Body of pancreas (tissue), 4 donors: ENCODE measurements at regions not wholly inside any gene's neighbourhood (a gene's known extent, or its start where the extent isn't known, plus 50 kb on each side); places are given as distances from the start of the nearest gene placed in this dataset.

Source experiments
- ATAC-seq: fragments of 150-250 bp; one replicate; pipeline ENCODE4 v1.9.1; 2016
- DNase-seq, 4 donors: peaks; one replicate each; pipeline ENCODE4 v3.0.0-alpha.2; 2019
- H3K27ac ChIP-seq, 4 donors: fragments of 200-600 bp; sonication (generic); 1 replicate in 3 of 4; 2 replicates in 1 of 4; pipeline versions ENCODE4 v1.5.1 to v1.6.1; 2016 to 2019; ENCODE audit warnings: mild to moderate bottlenecking in 1 of 4, mixed read lengths in 1 of 4, moderate library complexity in 1 of 4
- H3K27me3 ChIP-seq, 2 donors: fragments of 200-600 bp; sonication (generic); one replicate each; pipeline ENCODE4 v1.6.0; 2016; ENCODE audit warnings: mild to moderate bottlenecking in 1 of 2
- H3K36me3 ChIP-seq, 2 donors: fragments of 200-600 bp; sonication (generic); replicated peaks in 1 of 2; 2 replicates each; pipeline ENCODE4 v1.5.1; 2016; ENCODE audit warnings: low read depth in 2 of 2; ENCODE audit not compliant: insufficient read depth in 1 of 2
- H3K4me1 ChIP-seq: fragments of 200-600 bp; sonication (generic); one replicate; pipeline ENCODE4 v1.6.0; 2016
- H3K4me3 ChIP-seq, 2 donors: fragments of 200-600 bp; sonication (generic); 1 replicate in 1 of 2; 2 replicates in 1 of 2; pipeline ENCODE4 v1.5.1; 2016 to 2019
- H3K9me3 ChIP-seq, 3 donors: fragments of 200-600 bp; sonication (generic); 1 replicate in 2 of 3; 2 replicates in 1 of 3; pipeline ENCODE4 v1.5.1; 2016
- POLR2A ChIP-seq, 3 donors: fragments of 450-650 bp; IDR thresholded peaks; one replicate each; pipeline ENCODE4 v1.6.1; 2016; ENCODE audit warnings: antibody characterized with exemption in 3 of 3, mild to moderate bottlenecking in 2 of 3
- WGBS, 2 donors: methylation state at CpG; one replicate each; pipeline ENCODE4 v1.1.5; 2017; 5-methylcytosine and 5-hydroxymethylcytosine counted together
- intact Hi-C: fragments of 100-400 bp; cut with DNase I; formaldehyde crosslinking; loops from one replicate; pipeline ENCODE4 v1.15.1; 2023
- TF ChIP-seq, protein P1 (sequence below), 7 experiments: fragments of 450-650 bp in 4 of 7; fragments of 200-600 bp in 3 of 7; sonication (generic) in 3 of 7; IDR thresholded peaks; one replicate each; pipeline ENCODE4 v1.5.1; 2016 to 2019; ENCODE audit warnings: antibody characterized with exemption in 7 of 7

DNA sequence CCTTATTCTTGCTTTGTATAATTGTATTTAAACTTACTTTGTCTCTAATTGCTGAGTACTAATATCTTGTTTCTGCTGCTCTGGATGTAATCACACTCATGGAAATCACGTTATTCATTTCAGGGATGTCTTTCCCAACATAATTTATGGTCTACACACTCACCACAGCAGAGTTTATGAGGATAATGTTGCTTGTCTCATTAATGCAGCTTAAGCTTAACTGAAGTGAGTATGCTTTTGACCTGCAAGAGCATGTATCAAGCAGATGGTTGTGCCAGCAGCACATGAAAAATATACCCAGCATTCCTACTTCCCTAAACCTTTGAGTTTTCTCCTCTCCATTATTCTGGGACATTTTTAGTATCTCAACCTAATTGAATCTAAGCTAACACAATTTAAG is 1080.9 kb downstream of the SLITRK5 start:
- no peak for ATAC-seq
- WGBS, 2 donors, result 55 to 66% methylated on average over 1 of the region's 1 CpG

DNA sequence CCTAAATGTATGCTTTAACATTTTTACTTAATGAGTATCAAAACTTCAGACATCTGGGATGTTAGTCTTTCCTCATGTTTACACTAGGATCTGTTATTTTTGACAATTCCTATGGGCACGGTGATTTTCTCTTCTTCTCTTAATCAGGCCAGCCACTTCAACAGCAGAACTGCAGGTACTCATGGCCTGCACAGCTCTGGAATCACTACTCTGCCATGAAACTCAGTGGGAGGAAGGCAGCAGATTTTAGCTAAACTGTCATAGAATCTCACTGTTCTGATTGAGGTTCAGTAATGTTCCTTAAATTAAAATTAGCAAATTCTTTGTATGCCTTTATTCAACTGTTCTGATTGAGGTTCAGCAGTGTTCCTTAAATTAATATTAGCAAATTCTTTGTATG is 1083.0 kb downstream of the SLITRK5 start:
- ATAC-seq, result no peak
- no peak for TF ChIP-seq POLR2A (IDR thresholded peaks at IDR 0.05)
- TF ChIP-seq, protein P1, sequence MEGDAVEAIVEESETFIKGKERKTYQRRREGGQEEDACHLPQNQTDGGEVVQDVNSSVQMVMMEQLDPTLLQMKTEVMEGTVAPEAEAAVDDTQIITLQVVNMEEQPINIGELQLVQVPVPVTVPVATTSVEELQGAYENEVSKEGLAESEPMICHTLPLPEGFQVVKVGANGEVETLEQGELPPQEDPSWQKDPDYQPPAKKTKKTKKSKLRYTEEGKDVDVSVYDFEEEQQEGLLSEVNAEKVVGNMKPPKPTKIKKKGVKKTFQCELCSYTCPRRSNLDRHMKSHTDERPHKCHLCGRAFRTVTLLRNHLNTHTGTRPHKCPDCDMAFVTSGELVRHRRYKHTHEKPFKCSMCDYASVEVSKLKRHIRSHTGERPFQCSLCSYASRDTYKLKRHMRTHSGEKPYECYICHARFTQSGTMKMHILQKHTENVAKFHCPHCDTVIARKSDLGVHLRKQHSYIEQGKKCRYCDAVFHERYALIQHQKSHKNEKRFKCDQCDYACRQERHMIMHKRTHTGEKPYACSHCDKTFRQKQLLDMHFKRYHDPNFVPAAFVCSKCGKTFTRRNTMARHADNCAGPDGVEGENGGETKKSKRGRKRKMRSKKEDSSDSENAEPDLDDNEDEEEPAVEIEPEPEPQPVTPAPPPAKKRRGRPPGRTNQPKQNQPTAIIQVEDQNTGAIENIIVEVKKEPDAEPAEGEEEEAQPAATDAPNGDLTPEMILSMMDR (IDR thresholded peaks at IDR 0.05), result no peak
- WGBS, 2 donors, result 46 to 47% methylated on average over 1 of the region's 1 CpG

More for the DNA sequence above, 1080.9 kb downstream of the SLITRK5 start:
- H3K27ac ChIP-seq, result no peak overlapping the region
- no peak for DNase-seq
- H3K4me3 ChIP-seq, result no peak overlapping the region
- H3K4me1 ChIP-seq, result no peaks in the 10 kb centered on the region
- H3K9me3 ChIP-seq, result no peaks in the 10 kb centered on the region
- H3K36me3 ChIP-seq, result no peaks in the 10 kb centered on the region
- intact Hi-C loops, result no loop called here
- no peak for TF ChIP-seq POLR2A (IDR thresholded peaks at IDR 0.05)
- TF ChIP-seq, protein P1 (IDR thresholded peaks at IDR 0.05), result no peak
- H3K27me3 ChIP-seq, result no peaks in the 10 kb centered on the region

DNA sequence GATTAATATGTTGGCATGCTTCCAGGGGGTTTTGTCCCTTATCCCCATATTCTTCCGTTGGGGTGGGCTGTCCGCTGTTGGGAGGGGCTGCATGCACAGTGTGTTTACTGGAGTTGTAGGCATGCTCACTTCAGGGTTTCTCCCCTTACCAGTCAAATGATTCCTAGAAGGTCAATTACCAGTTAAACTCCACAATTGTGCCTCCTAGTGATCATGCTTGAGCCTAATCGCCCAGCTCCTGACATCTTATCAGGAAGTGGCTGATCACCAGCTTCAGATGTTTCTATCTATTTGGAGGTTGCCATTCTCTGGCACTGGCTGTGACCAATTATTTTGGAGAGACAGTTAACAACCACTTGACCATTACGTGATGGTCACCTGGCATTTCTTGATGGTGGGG is 1090.0 kb downstream of the SLITRK5 start:
- no peak for TF ChIP-seq POLR2A (IDR thresholded peaks at IDR 0.05)
- TF ChIP-seq, protein P1 (IDR thresholded peaks at IDR 0.05), result no peak
- WGBS, 2 donors, result 49 to 60% methylated on average over 4 of the region's 4 CpGs
- H3K9me3 ChIP-seq, result no peaks in the 10 kb centered on the region
- H3K27me3 ChIP-seq, result no peaks in the 10 kb centered on the region
- ATAC-seq, result no peak
- H3K36me3 ChIP-seq, result no peaks in the 10 kb centered on the region
- H3K4me3 ChIP-seq, result no peak overlapping the region
- DNase-seq, result no peak
- intact Hi-C loops, result no loop called here
- no peak overlapping the region for H3K27ac ChIP-seq
- H3K4me1 ChIP-seq, result no peaks in the 10 kb centered on the region

More for the DNA sequence above, 1083.0 kb downstream of the SLITRK5 start:
- no peaks in the 10 kb centered on the region for H3K4me1 ChIP-seq
- no peak for DNase-seq
- H3K27me3 ChIP-seq, result no peaks in the 10 kb centered on the region
- H3K4me3 ChIP-seq, result no peak overlapping the region
- H3K36me3 ChIP-seq, result no peaks in the 10 kb centered on the region
- no peaks in the 10 kb centered on the region for H3K9me3 ChIP-seq
- H3K27ac ChIP-seq, result no peak overlapping the region
- intact Hi-C loops, result no loop called here

- TF ChIP-seq POLR2A (IDR thresholded peaks at IDR 0.05), result no peak
- TF ChIP-seq, protein P1 (IDR thresholded peaks at IDR 0.05), result no peak
- ATAC-seq (no peak), DNase-seq (no peak)
- no peak overlapping the region for H3K27ac ChIP-seq
- H3K27me3 ChIP-seq, result no peaks in the 10 kb centered on the region
- WGBS, 2 donors, result 7 to 13% methylated on average over 3 of the region's 3 CpGs
- H3K9me3 ChIP-seq, result no peaks in the 10 kb centered on the region
- H3K4me1 ChIP-seq, result no peaks in the 10 kb centered on the region
- H3K4me3 ChIP-seq, result no peak overlapping the region
- intact Hi-C loops, result no loop called here
- H3K36me3 ChIP-seq, result no peaks in the 10 kb centered on the region
Observed at GRCh38 chr13:88764103-88764502, 1092.9 kb downstream of the SLITRK5 start.

DNA sequence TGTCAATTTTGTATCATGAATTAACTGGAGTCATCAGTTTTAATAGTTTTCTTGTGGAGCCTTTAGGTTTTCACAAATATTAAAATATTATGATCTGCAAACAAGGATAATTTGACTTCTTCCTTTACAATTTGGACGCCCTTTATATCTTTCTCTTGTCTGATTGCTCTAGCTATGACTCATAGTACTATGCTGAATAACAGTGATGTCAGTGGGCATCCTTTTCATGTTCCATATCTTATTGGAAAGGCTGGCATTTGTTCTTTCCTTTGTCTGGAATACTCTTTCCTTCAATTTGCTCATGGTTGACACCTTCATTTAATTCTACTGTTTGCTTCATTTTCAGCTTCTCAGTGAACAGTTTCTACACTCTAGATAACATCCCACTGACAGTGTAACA is 1129.3 kb downstream of the SLITRK5 start:
- 31 to 54% methylated on average over 1 of the region's 1 CpG for whole genome bisulfite sequencing, 2 donors
- H3K4me3 ChIP-seq, result no peak overlapping the region
- no peaks in the 10 kb centered on the region for H3K4me1 ChIP-seq
- H3K9me3 ChIP-seq, result no peaks in the 10 kb centered on the region
- no peaks in the 10 kb centered on the region for H3K36me3 ChIP-seq
- no peak overlapping the region for H3K27ac ChIP-seq
- TF ChIP-seq POLR2A (IDR thresholded peaks at IDR 0.05), result no peak
- TF ChIP-seq, protein P1 (IDR thresholded peaks at IDR 0.05), result no peak
- H3K27me3 ChIP-seq, result no peaks in the 10 kb centered on the region
- intact Hi-C loops, result no loop called here
- ATAC-seq (no peak), DNase-seq (no peak)
